Erythroblast (primary cell): ENCODE measurements at regions not wholly inside any gene's neighbourhood (a gene's known extent, or its start where the extent isn't known, plus 50 kb on each side); places are given as distances from the start of the nearest gene placed in this dataset.
"Not testable (repeated sequence)": the region's sequence is repeated elsewhere in the genome, so short reads cannot be mapped to it uniquely, and the experiment has no call there.

Source experiments
- GATA1 ChIP-seq: IDR thresholded peaks from 2 replicates; pipeline ENCODE4 v1.6.1; 2011; ENCODE audit warnings: low read depth, mild to moderate bottlenecking, control low read depth, low read length, moderate library complexity
- POLR2A ChIP-seq: IDR thresholded peaks from 2 replicates; pipeline ENCODE4 v1.6.1; 2011; ENCODE audit warnings: mild to moderate bottlenecking, low read length

- TF ChIP-seq POLR2A, GATA1: not testable (repeated sequence)
Measured at GRCh38 chr2:220779076-220779475, 793.0 kb downstream of the EPHA4 start.
